DOHH2 (cell line): ENCODE measurements at regions not wholly inside any gene's neighbourhood (a gene's known extent, or its start where the extent isn't known, plus 50 kb on each side); places are given as distances from the start of the nearest gene placed in this dataset.

Experiments
- CTCF ChIP-seq: fragments of 200-600 bp; sonication (generic); IDR thresholded peaks from one replicate; pipeline ENCODE4 v1.5.1; 2014; ENCODE audit warnings: antibody characterized with exemption, mild to moderate bottlenecking, low read depth, low read length; ENCODE audit not compliant: poor library complexity, severe bottlenecking
- EZH2phosphoT487 ChIP-seq: fragments of 200-600 bp; sonication (generic); IDR thresholded peaks from 2 replicates; pipeline ENCODE4 v1.6.1; 2017; ENCODE audit warnings: borderline replicate concordance, mild to moderate bottlenecking, antibody characterized with exemption, low read length, moderate library complexity, mixed read lengths

- no peak for TF ChIP-seq CTCF
- no peak for TF ChIP-seq EZH2phosphoT487
These were observed 65.7 kb downstream of the SCP2D1 start for GRCh38 chr20:18879262-18879661.
